ENCODE measurements at regions not wholly inside any gene's neighbourhood (a gene's known extent, or its start where the extent isn't known, plus 50 kb on each side); places are given as distances from the start of the nearest gene placed in this dataset.

GRCh38 chr5:112671687-112672086 lies 66.0 kb upstream of the APC start (continued):
- TF ChIP-seq ZNF462 (CRISPR knock-in tag; IDR thresholded peaks at IDR 0.05): no peak
- TF ChIP-seq, protein P1, sequence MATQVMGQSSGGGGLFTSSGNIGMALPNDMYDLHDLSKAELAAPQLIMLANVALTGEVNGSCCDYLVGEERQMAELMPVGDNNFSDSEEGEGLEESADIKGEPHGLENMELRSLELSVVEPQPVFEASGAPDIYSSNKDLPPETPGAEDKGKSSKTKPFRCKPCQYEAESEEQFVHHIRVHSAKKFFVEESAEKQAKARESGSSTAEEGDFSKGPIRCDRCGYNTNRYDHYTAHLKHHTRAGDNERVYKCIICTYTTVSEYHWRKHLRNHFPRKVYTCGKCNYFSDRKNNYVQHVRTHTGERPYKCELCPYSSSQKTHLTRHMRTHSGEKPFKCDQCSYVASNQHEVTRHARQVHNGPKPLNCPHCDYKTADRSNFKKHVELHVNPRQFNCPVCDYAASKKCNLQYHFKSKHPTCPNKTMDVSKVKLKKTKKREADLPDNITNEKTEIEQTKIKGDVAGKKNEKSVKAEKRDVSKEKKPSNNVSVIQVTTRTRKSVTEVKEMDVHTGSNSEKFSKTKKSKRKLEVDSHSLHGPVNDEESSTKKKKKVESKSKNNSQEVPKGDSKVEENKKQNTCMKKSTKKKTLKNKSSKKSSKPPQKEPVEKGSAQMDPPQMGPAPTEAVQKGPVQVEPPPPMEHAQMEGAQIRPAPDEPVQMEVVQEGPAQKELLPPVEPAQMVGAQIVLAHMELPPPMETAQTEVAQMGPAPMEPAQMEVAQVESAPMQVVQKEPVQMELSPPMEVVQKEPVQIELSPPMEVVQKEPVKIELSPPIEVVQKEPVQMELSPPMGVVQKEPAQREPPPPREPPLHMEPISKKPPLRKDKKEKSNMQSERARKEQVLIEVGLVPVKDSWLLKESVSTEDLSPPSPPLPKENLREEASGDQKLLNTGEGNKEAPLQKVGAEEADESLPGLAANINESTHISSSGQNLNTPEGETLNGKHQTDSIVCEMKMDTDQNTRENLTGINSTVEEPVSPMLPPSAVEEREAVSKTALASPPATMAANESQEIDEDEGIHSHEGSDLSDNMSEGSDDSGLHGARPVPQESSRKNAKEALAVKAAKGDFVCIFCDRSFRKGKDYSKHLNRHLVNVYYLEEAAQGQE (IDR thresholded peaks at IDR 0.05; ENCODE audit: unreplicated experiment): no peak
- no peak for TF ChIP-seq CREB1 (CRISPR knock-in tag; IDR thresholded peaks at IDR 0.05; ENCODE audit: low read depth)
- TF ChIP-seq NANOG (IDR thresholded peaks at IDR 0.05; ENCODE audit: borderline replicate concordance): no peak
- no peak for TF ChIP-seq ZNF331 (CRISPR knock-in tag; IDR thresholded peaks at IDR 0.05; ENCODE audit: low read depth)

GRCh38 chr5:112681481-112681908 lies 56.2 kb upstream of the APC start:
- no peak overlapping the region for H3K4me3 Mint-ChIP-seq
- Histone ChIP-seq H3K4me1 (ENCODE audit: insufficient read depth) (no peaks in the 10 kb centered on the region; the same call in 1 of the 2 replicates), H3K4me3 (no peak overlapping the region), H3K4me2 (no peak overlapping the region), H3K27me3 (ENCODE audit: insufficient read depth) (no peaks in the 10 kb centered on the region), H2AFZ (no peak overlapping the region), H4K20me1 (replicated peaks; ENCODE audit: insufficient read depth) (no peaks in the 10 kb centered on the region), H3K79me2 (replicated peaks; ENCODE audit: insufficient read depth) (no peaks in the 10 kb centered on the region), H3K36me3 (ENCODE audit: insufficient read depth) (no peaks in the 10 kb centered on the region), H3K27ac (ENCODE audit: low read depth) (no peak overlapping the region), H3K9me2 (ENCODE audit: insufficient read depth) (no peaks in the 10 kb centered on the region), H3F3A (replicated peaks; ENCODE audit: low read depth) (no peaks in the 10 kb centered on the region)
- no peak for ATAC-seq
- peaks cover 6% of the 10 kb centered on the region; the same call in 1 of the 3 replicates for H3K4me1 Mint-ChIP-seq
- no peaks in the 10 kb centered on the region for H3K36me3 Mint-ChIP-seq (ENCODE audit: low read depth)
- no peaks in the 10 kb centered on the region for H3K27me3 Mint-ChIP-seq (ENCODE audit: insufficient read depth, low read depth, poor library complexity)
- H3K9me3 Mint-ChIP-seq: no peaks in the 10 kb centered on the region
- TF ChIP-seq NANOG (IDR thresholded peaks at IDR 0.05; ENCODE audit: borderline replicate concordance) (no peak), ZNF331 (CRISPR knock-in tag; IDR thresholded peaks at IDR 0.05; ENCODE audit: low read depth) (no peak), EZH2phosphoT487 (IDR thresholded peaks at IDR 0.05; ENCODE audit: unreplicated experiment) (no peak)
- TF ChIP-seq, protein P1 (IDR thresholded peaks at IDR 0.05; ENCODE audit: unreplicated experiment): no peak
- H3K27ac Mint-ChIP-seq: no peak overlapping the region
- no peak for DNase-seq (ENCODE audit: low spot score)

Data from GM23338 (cell line).